Erythroblast (primary cell): ENCODE measurements at regions not wholly inside any gene's neighbourhood (a gene's known extent, or its start where the extent isn't known, plus 50 kb on each side); places are given as distances from the start of the nearest gene placed in this dataset.

ENCODE experiments used
- GATA1 ChIP-seq: IDR thresholded peaks from 2 replicates; pipeline ENCODE4 v1.6.1; 2011; ENCODE audit warnings: low read depth, mild to moderate bottlenecking, control low read depth, low read length, moderate library complexity
- POLR2A ChIP-seq: IDR thresholded peaks from 2 replicates; pipeline ENCODE4 v1.6.1; 2011; ENCODE audit warnings: mild to moderate bottlenecking, low read length

GRCh38 chr15:31607656-31608055 is 281.0 kb downstream of the KLF13 start:
- TF ChIP-seq POLR2A (no peak), GATA1 (no peak)
